Thoracic aorta (tissue), 2 donors: ENCODE measurements at regions not wholly inside any gene's neighbourhood (a gene's known extent, or its start where the extent isn't known, plus 50 kb on each side); places are given as distances from the start of the nearest gene placed in this dataset.

Experiments
- ATAC-seq: fragments of 150-250 bp; one replicate; pipeline ENCODE4 v1.8.0; 2017; ENCODE audit warnings: low read depth; ENCODE audit not compliant: insufficient number of reproducible peaks, low FRiP score
- DNase-seq: peaks from one replicate; pipeline ENCODE4 v3.0.0-alpha.2; 2020; ENCODE audit warnings: low spot score
- H3K27ac ChIP-seq, 2 donors: fragments of 200-600 bp; sonication (generic); 1 replicate in 1 of 2; 2 replicates in 1 of 2; pipeline ENCODE4 v1.5.1; 2016; ENCODE audit warnings: mild to moderate bottlenecking in 2 of 2, moderate library complexity in 2 of 2
- H3K27me3 ChIP-seq: fragments of 200-600 bp; sonication (generic); replicated peaks from 2 replicates; pipeline ENCODE4 v1.6.0; 2016; ENCODE audit warnings: mild to moderate bottlenecking; ENCODE audit not compliant: insufficient read depth
- H3K36me3 ChIP-seq: fragments of 200-600 bp; sonication (generic); one replicate; pipeline ENCODE4 v1.5.1; 2016
- H3K4me1 ChIP-seq, 2 donors: fragments of 200-600 bp; sonication (generic); 1 replicate in 1 of 2; 2 replicates in 1 of 2; pipeline versions ENCODE4 v1.5.1 to v1.6.0; 2016; ENCODE audit warnings: low read depth in 2 of 2, mild to moderate bottlenecking in 1 of 2; ENCODE audit not compliant: control insufficient read depth in 1 of 2
- H3K4me3 ChIP-seq: fragments of 200-600 bp; sonication (generic); 2 replicates; pipeline ENCODE4 v1.5.1; 2016; ENCODE audit warnings: mild to moderate bottlenecking
- H3K9me3 ChIP-seq: fragments of 200-600 bp; sonication (generic); 2 replicates; pipeline ENCODE4 v1.5.1; 2016
- CTCF ChIP-seq: fragments of 200-600 bp; sonication (generic); IDR thresholded peaks from one replicate; pipeline ENCODE4 v1.5.1; 2019; ENCODE audit warnings: antibody characterized with exemption

DNA sequence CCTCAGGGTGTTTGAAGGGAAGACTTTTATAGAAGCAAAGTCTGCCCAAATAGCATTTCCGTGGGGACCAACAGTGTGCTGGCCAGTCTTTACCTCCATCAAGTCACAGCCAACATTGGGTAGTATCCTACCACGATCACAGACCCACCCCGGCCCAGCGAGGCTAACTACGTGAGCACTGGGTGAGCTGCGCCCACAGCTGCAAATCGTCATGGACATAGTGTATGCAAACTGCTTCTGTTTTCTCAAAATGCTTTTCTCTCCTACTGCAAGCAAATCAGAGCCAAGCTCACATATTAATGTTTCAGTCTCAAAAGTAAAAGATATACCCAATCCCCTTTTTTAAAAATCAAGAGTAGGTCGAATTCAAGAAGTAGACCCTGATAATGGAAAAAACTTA lies 592.8 kb upstream of the CDH4 start:
- TF ChIP-seq CTCF = no peak
- H3K27ac ChIP-seq = no peak overlapping the region

DNA sequence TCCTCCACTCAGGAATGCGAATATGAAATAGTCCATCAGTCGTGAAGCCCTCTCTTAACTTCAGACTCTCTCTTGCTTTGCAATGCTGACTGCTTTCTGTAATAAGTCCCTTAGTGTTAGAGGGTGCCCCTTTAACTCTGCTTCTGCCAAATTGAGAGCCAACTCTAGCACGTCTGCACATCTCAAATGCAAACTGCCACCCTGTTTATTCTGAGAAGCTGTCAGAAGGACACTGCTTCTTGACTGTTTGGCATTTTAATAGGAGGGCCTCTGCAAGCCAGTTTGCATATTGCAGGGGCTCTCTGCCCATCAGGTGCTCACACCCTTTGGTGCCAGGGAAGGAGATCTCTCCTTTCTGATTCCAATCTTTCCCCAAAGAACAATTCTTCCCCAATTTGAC lies 589.8 kb upstream of the CDH4 start:
- ATAC-seq = no peak
- Histone ChIP-seq H3K9me3 (no peaks in the 10 kb centered on the region), H3K36me3 (no peaks in the 10 kb centered on the region), H3K27ac (no peak overlapping the region), H3K27me3 (no peaks in the 10 kb centered on the region), H3K4me3 (no peak overlapping the region), H3K4me1 (no peaks in the 10 kb centered on the region)
- no peak for TF ChIP-seq CTCF
- DNase-seq = no peak

More for the DNA sequence above, 592.8 kb upstream of the CDH4 start:
- DNase-seq (no peak), ATAC-seq (no peak)
- no peaks in the 10 kb centered on the region for H3K36me3 ChIP-seq
- H3K9me3 ChIP-seq = no peaks in the 10 kb centered on the region
- no peaks in the 10 kb centered on the region for H3K27me3 ChIP-seq
- H3K4me3 ChIP-seq = no peak overlapping the region
- no peaks in the 10 kb centered on the region for H3K4me1 ChIP-seq

DNA sequence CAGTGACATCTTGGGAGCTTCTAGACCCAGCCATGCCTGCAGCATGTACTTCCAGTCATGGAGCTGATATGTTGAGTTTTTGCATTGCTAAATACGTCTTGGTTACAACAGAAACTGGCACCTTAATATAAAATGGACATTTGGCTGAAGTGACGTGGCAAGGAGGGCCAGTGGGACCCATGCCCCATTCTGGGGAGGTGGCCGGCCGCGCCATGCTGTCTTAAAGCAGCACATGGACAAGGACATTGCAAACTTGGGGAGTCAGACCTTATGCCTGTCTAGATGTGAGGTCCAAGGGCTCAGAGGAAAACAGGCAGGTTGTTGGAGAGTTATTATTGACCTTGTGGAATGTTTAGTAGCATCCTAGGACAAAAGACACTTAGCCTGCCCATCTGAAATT lies 588.0 kb upstream of the CDH4 start:
- no peak for ATAC-seq

GRCh38 chr20:60667641-60668040 lies 584.4 kb upstream of the CDH4 start:
- Histone ChIP-seq H3K9me3 (no peaks in the 10 kb centered on the region), H3K27ac (no peak overlapping the region), H3K4me3 (no peak overlapping the region), H3K36me3 (no peaks in the 10 kb centered on the region), H3K27me3 (no peaks in the 10 kb centered on the region), H3K4me1 (no peaks in the 10 kb centered on the region)
- ATAC-seq (no peak), DNase-seq (no peak)
- no peak for TF ChIP-seq CTCF

More for the DNA sequence above, 588.0 kb upstream of the CDH4 start:
- no peaks in the 10 kb centered on the region for H3K27me3 ChIP-seq
- DNase-seq = no peak
- H3K4me1 ChIP-seq = no peaks in the 10 kb centered on the region
- H3K9me3 ChIP-seq = no peaks in the 10 kb centered on the region
- no peak overlapping the region for H3K27ac ChIP-seq
- no peak overlapping the region for H3K4me3 ChIP-seq
- no peaks in the 10 kb centered on the region for H3K36me3 ChIP-seq
- no peak for TF ChIP-seq CTCF

DNA sequence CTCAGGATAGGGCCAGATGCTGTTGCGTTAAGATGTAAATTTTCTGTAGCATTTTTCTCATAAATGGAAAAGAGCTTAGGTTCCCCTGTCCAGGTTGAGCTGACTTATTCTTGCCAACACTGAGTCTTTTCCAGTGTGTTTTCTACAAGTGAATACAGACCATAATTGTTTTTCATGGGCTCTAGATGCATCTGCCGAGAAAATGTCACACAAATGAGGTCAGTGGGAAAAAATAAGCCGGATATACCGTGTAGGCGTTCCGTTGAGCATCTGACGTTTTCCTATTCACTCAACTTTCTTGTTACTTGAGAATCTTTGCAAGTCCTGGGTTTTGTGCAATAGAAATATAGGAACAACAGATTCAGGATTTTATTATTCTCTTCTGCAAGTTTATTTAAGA lies 582.9 kb upstream of the CDH4 start:
- ATAC-seq = no peak

More for the DNA sequence above, 582.9 kb upstream of the CDH4 start:
- no peaks in the 10 kb centered on the region for H3K9me3 ChIP-seq
- no peak for DNase-seq
- no peak for TF ChIP-seq CTCF
- no peaks in the 10 kb centered on the region for H3K27me3 ChIP-seq
- H3K4me1 ChIP-seq = no peaks in the 10 kb centered on the region
- H3K36me3 ChIP-seq = no peaks in the 10 kb centered on the region
- no peak overlapping the region for H3K4me3 ChIP-seq
- H3K27ac ChIP-seq = no peak overlapping the region
